ENCODE measurements at regions not wholly inside any gene's neighbourhood (a gene's known extent, or its start where the extent isn't known, plus 50 kb on each side); places are given as distances from the start of the nearest gene placed in this dataset.
"Not testable (repeated sequence)": the region's sequence is repeated elsewhere in the genome, so short reads cannot be mapped to it uniquely, and the experiment has no call there.

DNA sequence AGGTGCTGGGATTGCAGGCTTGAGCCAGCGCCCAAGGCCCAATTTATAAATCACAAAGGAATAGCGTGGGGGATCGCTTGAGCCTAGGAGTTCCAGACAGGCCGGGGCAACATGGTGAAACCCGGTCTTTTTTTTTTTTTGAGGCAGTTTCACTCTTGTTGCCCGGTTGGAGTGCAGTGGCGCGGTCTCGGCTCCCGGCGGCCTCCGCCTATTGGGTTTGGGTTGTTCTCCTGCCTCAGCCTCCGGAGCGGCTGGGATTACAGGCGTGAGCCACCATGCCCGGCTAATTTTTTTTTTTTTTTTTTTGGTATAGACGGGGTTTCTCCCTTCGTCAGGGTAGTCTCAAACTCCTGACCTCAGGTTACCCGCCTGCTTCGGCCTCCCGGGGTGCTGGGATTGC, 65.0 kb downstream of the GOLGA6L7 start:
- no peak for ATAC-seq
- TF ChIP-seq, protein P1, sequence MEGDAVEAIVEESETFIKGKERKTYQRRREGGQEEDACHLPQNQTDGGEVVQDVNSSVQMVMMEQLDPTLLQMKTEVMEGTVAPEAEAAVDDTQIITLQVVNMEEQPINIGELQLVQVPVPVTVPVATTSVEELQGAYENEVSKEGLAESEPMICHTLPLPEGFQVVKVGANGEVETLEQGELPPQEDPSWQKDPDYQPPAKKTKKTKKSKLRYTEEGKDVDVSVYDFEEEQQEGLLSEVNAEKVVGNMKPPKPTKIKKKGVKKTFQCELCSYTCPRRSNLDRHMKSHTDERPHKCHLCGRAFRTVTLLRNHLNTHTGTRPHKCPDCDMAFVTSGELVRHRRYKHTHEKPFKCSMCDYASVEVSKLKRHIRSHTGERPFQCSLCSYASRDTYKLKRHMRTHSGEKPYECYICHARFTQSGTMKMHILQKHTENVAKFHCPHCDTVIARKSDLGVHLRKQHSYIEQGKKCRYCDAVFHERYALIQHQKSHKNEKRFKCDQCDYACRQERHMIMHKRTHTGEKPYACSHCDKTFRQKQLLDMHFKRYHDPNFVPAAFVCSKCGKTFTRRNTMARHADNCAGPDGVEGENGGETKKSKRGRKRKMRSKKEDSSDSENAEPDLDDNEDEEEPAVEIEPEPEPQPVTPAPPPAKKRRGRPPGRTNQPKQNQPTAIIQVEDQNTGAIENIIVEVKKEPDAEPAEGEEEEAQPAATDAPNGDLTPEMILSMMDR (IDR thresholded peaks at IDR 0.05): no peak
- Histone ChIP-seq H3K27ac (no peak overlapping the region), H3K9me3 (no peaks in the 10 kb centered on the region), H3K4me3 (no peak overlapping the region), H3K27me3 (ENCODE audit: insufficient read depth in 3 of 3, low read length in 2 of 3) (no peaks in the 10 kb centered on the region), H3K4me1 (no peaks in the 10 kb centered on the region), H3K36me3 (ENCODE audit: insufficient read depth in 1 of 2, low read depth in 1 of 2) (no peaks in the 10 kb centered on the region)
- WGBS, 3 donors: 97 to 98% (median 98%) methylated on average over 21 of the region's 21 CpGs
- intact Hi-C loops (cut with DNase I): no loop called here
- DNase-seq: no peak

DNA sequence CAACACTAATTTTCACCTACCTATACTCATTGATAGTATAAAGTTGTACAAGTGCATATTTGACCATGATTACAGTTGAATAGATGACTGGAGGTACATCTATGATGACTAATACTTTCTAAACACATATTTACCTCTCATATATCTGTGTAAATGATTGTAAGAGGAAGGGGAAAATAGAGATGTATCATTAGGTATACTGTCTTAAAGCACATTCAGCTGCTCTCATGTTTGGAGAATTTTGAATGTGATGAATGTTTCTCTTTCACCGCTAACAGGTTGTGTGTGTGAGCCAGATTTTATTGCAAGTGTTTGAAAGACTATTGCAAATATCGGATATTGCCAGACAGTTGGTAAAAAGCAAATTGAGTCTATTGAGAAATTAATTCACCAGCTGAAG, 66.2 kb upstream of the GOLGA8M start:
- DNase-seq; ATAC-seq; H3K4me3 ChIP-seq; H3K27me3 ChIP-seq (ENCODE audit: insufficient read depth in 3 of 3, low read length in 2 of 3); intact Hi-C loops (cut with DNase I); H3K4me1 ChIP-seq; H3K27ac ChIP-seq; H3K36me3 ChIP-seq (ENCODE audit: insufficient read depth in 1 of 2, low read depth in 1 of 2); H3K9me3 ChIP-seq: not testable (repeated sequence)
- 81 to 87% (median 87%) methylated on average over 2 of the region's 2 CpGs for WGBS, 3 donors

- not testable (repeated sequence) for H3K27ac ChIP-seq, DNase-seq
- WGBS, 3 donors: 40 to 53% (median 44%) methylated on average over 3 of the region's 3 CpGs
Observed at GRCh38 chr15:28772857-28773256, 60.6 kb upstream of the GOLGA8M start.

More at GRCh38 chr15:28772857-28773256, 60.6 kb upstream of the GOLGA8M start:
- ATAC-seq; intact Hi-C loops (cut with DNase I); H3K27me3 ChIP-seq (ENCODE audit: insufficient read depth in 3 of 3, low read length in 2 of 3); H3K9me3 ChIP-seq; H3K4me1 ChIP-seq; H3K4me3 ChIP-seq; H3K36me3 ChIP-seq (ENCODE audit: insufficient read depth in 1 of 2, low read depth in 1 of 2): not testable (repeated sequence)
